Caki2 (cell line): ENCODE measurements at regions not wholly inside any gene's neighbourhood (a gene's known extent, or its start where the extent isn't known, plus 50 kb on each side); places are given as distances from the start of the nearest gene placed in this dataset.

ENCODE experiments used
- DNase-seq: peaks from one replicate; pipeline ENCODE4 v3.0.0-alpha.2; 2015; ENCODE audit warnings: low read depth
- in situ Hi-C: cut with HindIII; loops from 2 replicates; pipeline ENCODE4 v1.10.0; 2016; ENCODE audit warnings: low sequenced_read_pairs, low pct_unique_long_range_greater_than_20kb, mixed read lengths

- in situ Hi-C loops, result no loop called here
- no peak for DNase-seq
Observed at GRCh38 chr2:147589127-147589526, 255.7 kb upstream of the ACVR2A start.

- in situ Hi-C loops, result no loop called here
- no peak for DNase-seq
Observed at GRCh38 chr2:147588191-147588590, 256.6 kb upstream of the ACVR2A start.

- in situ Hi-C loops, result no loop called here
- DNase-seq, result no peak
Observed at GRCh38 chr2:147578529-147578928, 266.3 kb upstream of the ACVR2A start.

- in situ Hi-C loops, result no loop called here
- DNase-seq, result no peak
Observed at GRCh38 chr2:147577998-147578380, 266.8 kb upstream of the ACVR2A start.

GRCh38 chr2:147577323-147577997 is 267.4 kb upstream of the ACVR2A start:
- in situ Hi-C loops, result no loop called here
- no peak for DNase-seq

GRCh38 chr2:147575106-147575505 is 269.7 kb upstream of the ACVR2A start:
- in situ Hi-C loops, result no loop called here
- DNase-seq, result no peak

GRCh38 chr2:147572622-147573021 is 272.2 kb upstream of the ACVR2A start:
- DNase-seq, result no peak
- in situ Hi-C loops, result no loop called here

GRCh38 chr2:147569426-147569825 is 275.4 kb upstream of the ACVR2A start:
- DNase-seq, result no peak
- in situ Hi-C loops, result no loop called here

GRCh38 chr2:147568109-147568508 is 276.7 kb upstream of the ACVR2A start:
- no peak for DNase-seq
- in situ Hi-C loops, result no loop called here

- in situ Hi-C loops, result no loop called here
- no peak for DNase-seq
Observed at GRCh38 chr2:147567136-147567535, 277.7 kb upstream of the ACVR2A start.

- DNase-seq, result no peak
- in situ Hi-C loops, result no loop called here
Observed at GRCh38 chr2:147560810-147561535, 283.9 kb upstream of the ACVR2A start.

- in situ Hi-C loops, result no loop called here
Observed at GRCh38 chr2:147559070-147559725, 285.6 kb upstream of the ACVR2A start.

GRCh38 chr2:147558620-147559019 is 286.2 kb upstream of the ACVR2A start:
- in situ Hi-C loops, result no loop called here
- DNase-seq, result no peak

More at GRCh38 chr2:147559070-147559725, 285.6 kb upstream of the ACVR2A start:
- no peak for DNase-seq

GRCh38 chr2:147554521-147555107 is 290.2 kb upstream of the ACVR2A start:
- in situ Hi-C loops, result no loop called here
- DNase-seq, result no peak

- DNase-seq, result no peak
- in situ Hi-C loops, result no loop called here
Observed at GRCh38 chr2:147553775-147554271, 291.0 kb upstream of the ACVR2A start.

GRCh38 chr2:147550995-147551731 is 293.7 kb upstream of the ACVR2A start:
- DNase-seq, result no peak
- in situ Hi-C loops, result no loop called here

- in situ Hi-C loops, result no loop called here
- no peak for DNase-seq
Observed at GRCh38 chr2:147549054-147549453, 295.8 kb upstream of the ACVR2A start.

GRCh38 chr2:147548451-147548850 is 296.4 kb upstream of the ACVR2A start:
- in situ Hi-C loops, result no loop called here
- DNase-seq, result no peak
